Activated B cell treated with CpG ODN at 0.5 μM for 24 hours (primary cell): ENCODE measurements at regions not wholly inside any gene's neighbourhood (a gene's known extent, or its start where the extent isn't known, plus 50 kb on each side); places are given as distances from the start of the nearest gene placed in this dataset.
A peak's percentile ranks its signal among the peaks of the same experiment; 100 is the strongest.
"Not testable (repeated sequence)": the region's sequence is repeated elsewhere in the genome, so short reads cannot be mapped to it uniquely, and the experiment has no call there.

ENCODE experiments used
- ATAC-seq: fragments of 200-7000 bp; cut with Tn5 transposase; one replicate; pipeline ENCODE4 v1.10.0; 2021; ENCODE audit warnings: low read depth, mild to moderate bottlenecking, moderate library complexity
- CTCF ChIA-PET: fragments of 350-600 bp; sonication (Branson Sonifier 250); formaldehyde crosslinking; loops from one replicate; lab custom pipeline; 2021; ENCODE audit warnings: antibody characterized with exemption; lab: Charles Lee
- POLR2A ChIA-PET: fragments of 350-600 bp; sonication (Branson Sonifier 250); formaldehyde crosslinking; loops from one replicate; lab custom pipeline; 2021; ENCODE audit warnings: antibody characterized with exemption; lab: Charles Lee
- DNase-seq: peaks from one replicate; pipeline ENCODE4 v3.0.0; 2022
- H3K27ac Mint-ChIP-seq: one replicate; pipeline ENCODE4 v1.8.0; 2020; ENCODE audit warnings: mixed read lengths
- H3K27me3 Mint-ChIP-seq: one replicate; pipeline ENCODE4 v1.8.0; 2021; ENCODE audit warnings: mixed read lengths
- H3K36me3 Mint-ChIP-seq: one replicate; pipeline ENCODE4 v1.8.0; 2021; ENCODE audit warnings: low read depth, mixed read lengths
- H3K4me1 Mint-ChIP-seq: one replicate; pipeline ENCODE4 v1.8.0; 2021; ENCODE audit warnings: mixed read lengths
- H3K4me3 Mint-ChIP-seq: one replicate; pipeline ENCODE4 v1.8.0; 2020; ENCODE audit warnings: mild to moderate bottlenecking, mixed read lengths
- H3K9me3 Mint-ChIP-seq: one replicate; pipeline ENCODE4 v1.8.0; 2020; ENCODE audit warnings: mixed read lengths
- CTCF ChIP-seq: fragments of 200-600 bp; IDR thresholded peaks from one replicate; pipeline ENCODE4 v1.8.0; 2022; ENCODE audit warnings: antibody characterized with exemption, mild to moderate bottlenecking
- intact Hi-C: fragments of 100-400 bp; cut with micrococcal nuclease; formaldehyde crosslinking; loops from one replicate; pipeline ENCODE4 v1.15.1; 2024

- Mint-ChIP-seq H3K36me3 (no peaks in the 10 kb centered on the region), H3K9me3 (no peaks in the 10 kb centered on the region), H3K27me3 (peaks cover 3% of the 10 kb centered on the region), H3K4me3 (no peak overlapping the region), H3K4me1 (peaks cover 7% of the 10 kb centered on the region), H3K27ac (no peak overlapping the region)
- ChIA-PET CTCF (no interaction called here), POLR2A (no interaction called here)
- intact Hi-C loops, result no loop called here
- DNase-seq, result no peak
- no peak for ATAC-seq
- no peak for TF ChIP-seq CTCF
These were observed 255.4 kb downstream of the SMARCA2 start for GRCh38 chr9:2270565-2270964.

DNA sequence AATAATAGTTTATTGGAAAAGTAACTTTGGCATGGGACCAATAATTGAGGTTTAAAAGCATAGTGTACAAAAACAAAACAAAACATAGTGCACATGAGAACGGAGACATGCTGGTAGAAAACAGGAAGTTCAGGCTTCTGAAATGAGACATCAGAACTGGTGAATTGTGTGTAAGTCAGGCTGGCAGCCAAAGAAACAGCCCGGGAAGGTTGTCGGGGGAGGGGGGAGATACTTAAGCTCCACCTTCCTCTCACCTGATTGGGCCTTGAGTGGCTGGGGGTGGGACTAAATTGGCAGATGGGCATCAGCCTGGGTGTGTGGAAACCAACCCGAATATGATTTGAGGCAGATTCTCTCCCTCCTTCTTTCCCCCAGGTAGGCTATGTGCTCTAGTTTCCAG lies 256.3 kb downstream of the SMARCA2 start:
- ChIA-PET CTCF (no interaction called here), POLR2A (no interaction called here)
- DNase-seq, result no peak
- intact Hi-C loops, result no loop called here
- peak; percentile 82 for ATAC-seq
- Mint-ChIP-seq H3K36me3 (no peaks in the 10 kb centered on the region), H3K4me1 (peaks cover 7% of the 10 kb centered on the region), H3K27ac (no peak overlapping the region), H3K27me3 (peaks cover 6% of the 10 kb centered on the region), H3K9me3 (no peaks in the 10 kb centered on the region), H3K4me3 (no peak overlapping the region)
- no peak for TF ChIP-seq CTCF

DNA sequence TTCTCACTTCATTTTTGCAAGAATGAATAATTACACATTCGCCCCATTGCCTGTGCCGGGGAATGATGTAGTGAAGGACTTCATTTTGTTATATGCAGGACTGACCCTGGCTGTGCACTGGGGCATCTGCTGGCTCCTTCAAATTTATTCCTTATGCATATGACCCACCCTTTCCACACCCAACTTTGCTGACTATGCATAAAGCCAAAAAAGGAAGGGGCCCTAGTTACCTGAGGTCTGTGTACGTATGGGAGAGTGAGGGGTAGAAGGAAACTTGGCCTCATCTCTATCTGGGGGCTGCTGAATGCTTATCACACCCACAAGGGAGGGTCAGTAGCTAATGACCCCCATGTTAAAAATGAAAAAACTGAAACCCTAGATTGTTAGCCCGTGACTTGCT lies 259.6 kb downstream of the SMARCA2 start:
- Mint-ChIP-seq H3K27ac (no peak overlapping the region), H3K4me1 (peaks cover 7% of the 10 kb centered on the region), H3K4me3 (no peak overlapping the region), H3K36me3 (no peaks in the 10 kb centered on the region), H3K27me3 (peaks cover 11% of the 10 kb centered on the region), H3K9me3 (no peaks in the 10 kb centered on the region)
- DNase-seq, result no peak
- no peak for ATAC-seq
- ChIA-PET CTCF (no interaction called here), POLR2A (no interaction called here)
- TF ChIP-seq CTCF, result no peak
- intact Hi-C loops, result no loop called here

DNA sequence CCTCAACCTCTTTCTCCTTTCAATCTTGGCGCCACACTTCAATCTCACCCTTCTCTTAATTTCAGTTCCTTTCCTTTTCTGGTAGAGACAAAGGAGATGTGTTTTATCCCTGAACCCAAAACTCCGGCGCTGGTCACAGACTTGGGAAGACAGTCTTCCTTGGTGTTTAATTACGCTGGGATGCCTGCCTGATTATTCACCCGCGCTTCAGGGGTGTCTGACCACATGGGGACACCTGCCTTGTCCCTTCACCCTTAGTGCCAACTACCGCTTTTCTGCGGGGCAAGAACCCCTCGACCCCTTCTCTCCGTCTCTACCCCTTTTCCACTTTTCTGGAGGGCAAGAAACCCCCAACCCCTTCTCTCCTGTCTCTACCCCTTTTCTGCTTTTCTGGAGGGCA lies 261.1 kb downstream of the SMARCA2 start:
- Mint-ChIP-seq H3K4me3 (no peak overlapping the region), H3K27me3 (peaks cover 11% of the 10 kb centered on the region), H3K27ac (no peak overlapping the region), H3K4me1 (peaks cover 4% of the 10 kb centered on the region), H3K9me3 (no peaks in the 10 kb centered on the region), H3K36me3 (no peaks in the 10 kb centered on the region)
- intact Hi-C loops, result no loop called here
- ATAC-seq (no peak), DNase-seq (no peak)
- TF ChIP-seq CTCF, result no peak
- ChIA-PET CTCF (no interaction called here), POLR2A (no interaction called here)

- ATAC-seq, POLR2A ChIA-PET, intact Hi-C loops, H3K36me3 Mint-ChIP-seq, CTCF ChIA-PET, H3K27ac Mint-ChIP-seq, DNase-seq, H3K4me3 Mint-ChIP-seq, H3K4me1 Mint-ChIP-seq, H3K9me3 Mint-ChIP-seq: not testable (repeated sequence)
- H3K27me3 Mint-ChIP-seq, result peaks cover 11% of the 10 kb centered on the region
These were observed 262.0 kb downstream of the SMARCA2 start for GRCh38 chr9:2277133-2277532.

DNA sequence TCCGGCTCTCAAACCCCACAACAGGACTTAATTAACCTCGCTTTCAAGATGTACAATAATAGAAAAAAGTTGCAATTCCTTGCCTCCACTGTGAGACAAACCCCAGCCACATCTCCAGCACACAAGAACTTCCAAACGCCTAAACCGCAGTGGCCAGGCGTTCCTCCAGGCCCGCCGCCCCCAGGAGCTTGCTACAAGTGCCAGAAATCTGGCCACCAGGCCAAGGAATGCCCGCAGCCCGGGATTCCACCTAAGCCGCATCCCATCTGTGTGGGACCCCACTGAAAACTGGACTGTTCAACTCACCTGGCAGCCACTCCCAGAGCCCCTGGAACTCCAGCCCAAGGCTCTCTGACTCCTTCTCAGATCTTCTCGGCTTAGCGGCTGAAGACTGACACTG lies 262.5 kb downstream of the SMARCA2 start:
- H3K9me3 Mint-ChIP-seq, intact Hi-C loops, ATAC-seq, H3K27ac Mint-ChIP-seq, H3K4me3 Mint-ChIP-seq, POLR2A ChIA-PET, DNase-seq, H3K4me1 Mint-ChIP-seq, H3K36me3 Mint-ChIP-seq, CTCF ChIA-PET: not testable (repeated sequence)
- peaks cover 11% of the 10 kb centered on the region for H3K27me3 Mint-ChIP-seq

DNA sequence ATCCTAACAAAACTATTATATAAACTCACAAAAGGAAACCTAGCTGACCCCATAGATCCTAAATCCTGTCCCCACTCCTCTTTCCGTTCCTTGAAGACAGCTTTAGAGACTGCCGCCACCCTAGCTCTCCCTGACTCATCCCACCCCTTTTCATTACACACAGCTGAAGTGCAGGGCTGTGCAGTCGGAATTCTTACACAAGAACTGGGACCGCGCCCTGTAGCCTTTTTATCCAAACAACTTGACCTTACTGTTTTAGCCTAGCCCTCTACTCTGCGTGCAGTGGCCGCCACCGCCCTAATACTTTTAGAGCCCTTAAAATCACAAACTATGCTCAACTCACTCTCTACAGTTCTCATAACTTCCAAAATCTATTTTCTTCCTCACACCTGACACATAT lies 264.0 kb downstream of the SMARCA2 start:
- peaks cover 11% of the 10 kb centered on the region for H3K27me3 Mint-ChIP-seq
- H3K4me3 Mint-ChIP-seq, CTCF ChIA-PET, H3K36me3 Mint-ChIP-seq, ATAC-seq, H3K9me3 Mint-ChIP-seq, intact Hi-C loops, DNase-seq, H3K4me1 Mint-ChIP-seq, POLR2A ChIA-PET, H3K27ac Mint-ChIP-seq: not testable (repeated sequence)
